Spleen (tissue), 11 donors: ENCODE measurements at regions not wholly inside any gene's neighbourhood (a gene's known extent, or its start where the extent isn't known, plus 50 kb on each side); places are given as distances from the start of the nearest gene placed in this dataset.

Experiments
- DNase-seq: peaks from one replicate; pipeline ENCODE4 v3.0.0-alpha.2; 2020
- H3K27ac ChIP-seq, 8 donors: fragments of 200-600 bp; sonication (generic) in 7 of 8; 1 replicate in 4 of 8; 2 replicates in 4 of 8; pipeline versions ENCODE4 v1.5.0 to v1.8.0; 2016 to 2021; ENCODE audit warnings: inconsistent platforms in 4 of 8, mild to moderate bottlenecking in 4 of 8, moderate library complexity in 1 of 8
- H3K27me3 ChIP-seq, 7 donors: fragments of 200-600 bp; sonication (generic) in 6 of 7; replicated peaks in 1 of 7; 1 replicate in 4 of 7; 2 replicates in 3 of 7; pipeline versions ENCODE4 v1.5.0 to v1.8.0; 2016 to 2021; ENCODE audit warnings: inconsistent platforms in 3 of 7, mild to moderate bottlenecking in 1 of 7
- H3K36me3 ChIP-seq, 6 donors: fragments of 200-600 bp; sonication (generic) in 5 of 6; 1 replicate in 4 of 6; 2 replicates in 2 of 6; pipeline versions ENCODE4 v1.5.0 to v1.8.0; 2016 to 2021; ENCODE audit warnings: inconsistent platforms in 2 of 6
- H3K4me1 ChIP-seq, 6 donors: fragments of 200-600 bp; sonication (generic) in 5 of 6; 1 replicate in 3 of 6; 2 replicates in 3 of 6; pipeline versions ENCODE4 v1.5.0 to v1.8.0; 2016 to 2021; ENCODE audit warnings: inconsistent platforms in 3 of 6
- H3K4me3 ChIP-seq, 8 donors: fragments of 200-600 bp; sonication (generic) in 7 of 8; 1 replicate in 4 of 8; 2 replicates in 4 of 8; pipeline versions ENCODE4 v1.5.0 to v1.8.0; 2016 to 2021; ENCODE audit warnings: inconsistent platforms in 4 of 8, mild to moderate bottlenecking in 4 of 8, moderate library complexity in 2 of 8
- H3K9me3 ChIP-seq, 8 donors: fragments of 200-600 bp; sonication (generic) in 7 of 8; 1 replicate in 4 of 8; 2 replicates in 4 of 8; pipeline versions ENCODE4 v1.5.0 to v1.8.0; 2016 to 2021; ENCODE audit warnings: inconsistent platforms in 4 of 8
- POLR2A ChIP-seq, 3 donors: fragments of 450-650 bp; IDR thresholded peaks; one replicate each; pipeline ENCODE4 v1.5.1; 2017; ENCODE audit warnings: antibody characterized with exemption in 3 of 3, mild to moderate bottlenecking in 1 of 3
- POLR2AphosphoS5 ChIP-seq, 3 donors: sonication (generic); formaldehyde crosslinking; IDR thresholded peaks; one replicate each; pipeline ENCODE4 v1.5.1; 2017; ENCODE audit warnings: antibody characterized with exemption in 3 of 3
- WGBS, 5 donors: extraction: QIAGEN DNeasy Blood & Tissue Kit in 3 of 5; methylation state at CpG; one replicate each; pipeline versions ENCODE4 v1.1.5 to v1.1.7; 2013 to 2018; 5-methylcytosine and 5-hydroxymethylcytosine counted together
- intact Hi-C: fragments of 100-400 bp; cut with DNase I; formaldehyde crosslinking; loops from one replicate; pipeline ENCODE4 v1.15.0; 2023; ENCODE audit warnings: low total_unique reads
- TF ChIP-seq, protein P1 (sequence below), 11 experiments: fragments of 200-600 bp in 7 of 11; fragments of 450-650 bp in 4 of 11; sonication (generic) in 4 of 11; IDR thresholded peaks in 8 of 11; conservative IDR thresholded peaks in 3 of 11; 1 replicate in 7 of 11; 2 replicates in 4 of 11; pipeline versions ENCODE4 v1.4.0 to v1.8.0; 2016 to 2021; ENCODE audit warnings: antibody characterized with exemption in 11 of 11, inconsistent platforms in 4 of 11, mild to moderate bottlenecking in 1 of 11
- donor health status: healthy with polysubstance abuse.
- donor health status: DM: no; HTN: no; CAD: no; lungs with moderate emphysema.
- donor health status: DM: no; HTN: no; CAD: no.
- donor health status: Bipolar disorder and iron deficiency.
- donor health status: healthy.
- donor health status: DM: no; HTN: no; CAD: no.
- donor health status: DM: yes; HTN: yes; CAD: no.

DNA sequence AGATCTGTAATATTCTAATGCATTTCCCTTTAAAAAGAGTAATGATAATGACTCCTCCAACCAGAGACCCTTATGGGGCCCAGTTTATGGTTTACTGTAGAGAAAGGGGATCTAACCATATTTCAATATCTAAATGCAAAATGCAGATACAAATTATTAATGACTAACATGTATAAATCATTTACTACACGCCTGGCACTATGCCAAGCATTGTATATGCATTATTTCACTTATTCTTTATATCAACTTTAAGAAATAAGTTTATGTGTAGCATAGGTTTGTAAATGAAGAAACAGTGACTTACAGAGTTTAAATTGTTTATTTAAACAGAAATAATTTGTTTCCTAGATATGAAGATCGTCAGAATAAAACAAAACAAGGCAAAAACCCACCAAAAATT, 86.2 kb upstream of the SCEL start:
- Histone ChIP-seq H3K27ac (no peak overlapping the region), H3K4me3 (no peak overlapping the region), H3K9me3 (no peaks in the 10 kb centered on the region), H3K4me1 (no peaks in the 10 kb centered on the region), H3K27me3 (no peaks in the 10 kb centered on the region), H3K36me3 (no peaks in the 10 kb centered on the region)
- no peak for DNase-seq
- intact Hi-C loops = no loop called here
- TF ChIP-seq, protein P1, sequence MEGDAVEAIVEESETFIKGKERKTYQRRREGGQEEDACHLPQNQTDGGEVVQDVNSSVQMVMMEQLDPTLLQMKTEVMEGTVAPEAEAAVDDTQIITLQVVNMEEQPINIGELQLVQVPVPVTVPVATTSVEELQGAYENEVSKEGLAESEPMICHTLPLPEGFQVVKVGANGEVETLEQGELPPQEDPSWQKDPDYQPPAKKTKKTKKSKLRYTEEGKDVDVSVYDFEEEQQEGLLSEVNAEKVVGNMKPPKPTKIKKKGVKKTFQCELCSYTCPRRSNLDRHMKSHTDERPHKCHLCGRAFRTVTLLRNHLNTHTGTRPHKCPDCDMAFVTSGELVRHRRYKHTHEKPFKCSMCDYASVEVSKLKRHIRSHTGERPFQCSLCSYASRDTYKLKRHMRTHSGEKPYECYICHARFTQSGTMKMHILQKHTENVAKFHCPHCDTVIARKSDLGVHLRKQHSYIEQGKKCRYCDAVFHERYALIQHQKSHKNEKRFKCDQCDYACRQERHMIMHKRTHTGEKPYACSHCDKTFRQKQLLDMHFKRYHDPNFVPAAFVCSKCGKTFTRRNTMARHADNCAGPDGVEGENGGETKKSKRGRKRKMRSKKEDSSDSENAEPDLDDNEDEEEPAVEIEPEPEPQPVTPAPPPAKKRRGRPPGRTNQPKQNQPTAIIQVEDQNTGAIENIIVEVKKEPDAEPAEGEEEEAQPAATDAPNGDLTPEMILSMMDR (IDR thresholded peaks at IDR 0.05 in 8 of 11, conservative IDR thresholded peaks at IDR 0.05 in 3 of 11) = no peak
- TF ChIP-seq POLR2AphosphoS5 (IDR thresholded peaks at IDR 0.05) (no peak), POLR2A (IDR thresholded peaks at IDR 0.05) (no peak)
- 69 to 92% (median 84%) methylated on average over 2 of the region's 2 CpGs for WGBS, 5 donors

DNA sequence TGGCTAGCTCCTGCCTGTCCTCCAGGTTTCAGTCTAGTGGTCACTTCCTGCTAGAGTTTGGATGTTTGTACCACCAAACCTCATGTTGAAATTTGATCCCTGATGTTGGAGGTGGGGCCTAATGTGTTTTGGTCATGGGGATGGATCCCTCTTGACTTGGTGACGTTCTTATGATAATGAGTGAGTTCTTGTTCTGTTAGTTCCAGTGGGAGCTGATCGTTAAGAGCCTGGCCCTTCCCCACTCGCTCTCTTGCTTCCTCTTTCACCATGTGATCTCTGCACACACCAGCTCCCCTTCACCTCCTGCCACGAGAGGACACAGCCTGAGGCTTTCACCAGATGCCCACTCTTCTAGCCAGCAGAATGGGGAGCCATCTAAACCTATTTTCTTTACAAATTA, 86.8 kb upstream of the SCEL start:
- H3K36me3 ChIP-seq = no peaks in the 10 kb centered on the region
- no peaks in the 10 kb centered on the region for H3K9me3 ChIP-seq
- no peak overlapping the region for H3K27ac ChIP-seq
- intact Hi-C loops = no loop called here
- DNase-seq = no peak
- no peaks in the 10 kb centered on the region for H3K4me1 ChIP-seq
- WGBS, 5 donors = 29 to 50% (median 45%) methylated on average over 4 of the region's 4 CpGs
- no peak for TF ChIP-seq POLR2A (IDR thresholded peaks at IDR 0.05)
- TF ChIP-seq POLR2AphosphoS5 (IDR thresholded peaks at IDR 0.05) = no peak
- TF ChIP-seq, protein P1 (IDR thresholded peaks at IDR 0.05 in 8 of 11, conservative IDR thresholded peaks at IDR 0.05 in 3 of 11) = no peak
- H3K27me3 ChIP-seq = no peaks in the 10 kb centered on the region
- H3K4me3 ChIP-seq = no peak overlapping the region

DNA sequence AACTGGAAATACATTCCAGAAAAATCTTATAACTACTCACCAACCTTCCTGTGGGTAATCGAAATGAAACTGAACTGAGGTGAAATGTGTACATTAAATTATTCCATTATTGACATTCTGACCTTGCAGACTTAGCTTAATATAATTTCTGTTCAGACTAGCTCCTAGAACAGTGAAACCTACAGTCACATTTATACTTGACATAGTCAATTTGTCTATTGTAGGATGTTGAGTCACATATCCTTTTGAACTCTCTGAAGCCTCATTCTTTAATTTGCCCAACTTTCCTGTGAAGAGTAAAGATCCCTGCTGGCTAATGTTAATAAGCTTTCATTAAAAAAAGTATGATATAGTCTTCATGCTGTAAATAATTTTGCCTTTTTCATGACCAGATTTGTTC, 92.0 kb upstream of the SCEL start:
- no peak for DNase-seq
- H3K4me1 ChIP-seq = no peaks in the 10 kb centered on the region
- H3K27ac ChIP-seq = no peak overlapping the region
- intact Hi-C loops = no loop called here
- 83 to 92% (median 90%) methylated on average over 1 of the region's 1 CpG for WGBS, 5 donors
- H3K36me3 ChIP-seq = no peaks in the 10 kb centered on the region
- H3K9me3 ChIP-seq = no peaks in the 10 kb centered on the region
- H3K27me3 ChIP-seq = no peaks in the 10 kb centered on the region
- TF ChIP-seq POLR2A (IDR thresholded peaks at IDR 0.05) (no peak), POLR2AphosphoS5 (IDR thresholded peaks at IDR 0.05) (no peak)
- TF ChIP-seq, protein P1 (IDR thresholded peaks at IDR 0.05 in 8 of 11, conservative IDR thresholded peaks at IDR 0.05 in 3 of 11) = no peak
- H3K4me3 ChIP-seq = no peak overlapping the region

DNA sequence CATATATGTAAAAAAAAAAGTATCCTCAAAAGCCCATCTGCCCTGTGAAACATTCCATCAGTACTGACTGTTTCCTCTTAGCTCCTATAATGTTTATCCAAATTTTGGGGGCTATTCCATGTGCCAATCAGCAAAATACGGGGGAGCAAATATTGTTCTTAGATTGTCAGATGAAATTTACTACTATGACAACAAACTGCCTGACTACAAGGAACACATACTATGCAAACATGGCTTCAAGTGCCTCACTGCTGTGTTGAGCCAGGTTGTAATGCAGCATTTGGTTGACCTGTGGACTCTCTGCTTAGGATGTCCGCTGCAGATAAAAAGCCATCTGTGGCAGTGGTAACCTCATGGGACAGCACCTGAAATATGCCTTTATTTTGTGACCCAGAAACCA, 98.2 kb upstream of the SCEL start:
- intact Hi-C loops = no loop called here
- DNase-seq = no peak
- TF ChIP-seq POLR2AphosphoS5 (IDR thresholded peaks at IDR 0.05) = no peak
- TF ChIP-seq, protein P1 (IDR thresholded peaks at IDR 0.05 in 8 of 11, conservative IDR thresholded peaks at IDR 0.05 in 3 of 11) = no peak
- no peak for TF ChIP-seq POLR2A (IDR thresholded peaks at IDR 0.05)
- no peaks in the 10 kb centered on the region for H3K27me3 ChIP-seq
- WGBS, 5 donors = 91 to 95% (median 95%) methylated on average over 2 of the region's 2 CpGs
- H3K4me3 ChIP-seq = no peak overlapping the region
- H3K4me1 ChIP-seq = no peaks in the 10 kb centered on the region
- no peaks in the 10 kb centered on the region for H3K36me3 ChIP-seq
- no peak overlapping the region for H3K27ac ChIP-seq
- no peaks in the 10 kb centered on the region for H3K9me3 ChIP-seq
